H1 (cell line): ENCODE measurements at regions not wholly inside any gene's neighbourhood (a gene's known extent, or its start where the extent isn't known, plus 50 kb on each side); places are given as distances from the start of the nearest gene placed in this dataset.

Source experiments
- EGR1 ChIP-seq: IDR thresholded peaks from 2 replicates; pipeline ENCODE4 v1.6.1; 2011; ENCODE audit warnings: low read depth, low read length, borderline replicate concordance
- POLR2AphosphoS5 ChIP-seq: IDR thresholded peaks from 2 replicates; pipeline ENCODE4 v1.6.1; 2011; ENCODE audit warnings: low read depth, low read length
- SAP30 ChIP-seq: fragments of 300-600 bp; sonication (generic); IDR thresholded peaks from 2 replicates; pipeline ENCODE4 v1.7.1; 2012; ENCODE audit warnings: low read length, moderate library complexity, mild to moderate bottlenecking, inconsistent platforms; ENCODE audit not compliant: insufficient read depth, insufficient replicate concordance

GRCh38 chr10:131644289-131644688 lies 256.5 kb upstream of the PPP2R2D start (continued):
- TF ChIP-seq SAP30 = no peak
- no peak for TF ChIP-seq EGR1
- TF ChIP-seq POLR2AphosphoS5 = no peak
